Cardiac septum (tissue), 1 donor: ENCODE measurements at regions not wholly inside any gene's neighbourhood (a gene's known extent, or its start where the extent isn't known, plus 50 kb on each side); places are given as distances from the start of the nearest gene placed in this dataset.
A peak's percentile ranks its signal among the peaks of the same experiment; 100 is the strongest.
"Not testable (repeated sequence)": the region's sequence is repeated elsewhere in the genome, so short reads cannot be mapped to it uniquely, and the experiment has no call there.

Source experiments
- DNase-seq: peaks from one replicate; pipeline ENCODE4 v3.0.0-alpha.2; 2020; ENCODE audit warnings: low spot score
- intact Hi-C: fragments of 100-400 bp; cut with DNase I; formaldehyde crosslinking; loops from one replicate; pipeline ENCODE4 v1.14.0; 2022
- donor health status: DM: no; HTN: no; CAD: no.

DNA sequence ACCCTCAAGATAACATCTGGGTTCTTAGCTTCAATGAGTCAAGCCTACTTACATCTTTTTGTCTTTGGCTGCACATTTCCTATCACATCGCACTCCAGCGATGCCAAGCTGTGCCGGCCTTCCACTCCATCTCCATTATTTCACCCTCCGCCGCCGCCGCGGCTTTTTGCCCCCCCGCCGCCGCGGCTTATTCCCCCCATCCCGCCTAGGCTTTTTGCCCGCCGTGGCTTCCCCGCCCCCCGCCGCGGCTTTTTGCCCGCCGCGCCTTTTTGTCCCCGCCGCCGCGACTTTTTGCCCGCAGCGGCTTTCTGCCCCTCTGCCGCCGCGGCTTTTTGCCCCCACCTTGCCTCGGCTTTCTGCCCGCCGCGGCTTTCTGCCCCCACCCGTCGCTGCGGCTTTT, 50.8 kb downstream of the PPIAL4E start:
- DNase-seq: peak; percentile 22
- intact Hi-C loops: not testable (repeated sequence)
